A673 (cell line): ENCODE measurements at regions not wholly inside any gene's neighbourhood (a gene's known extent, or its start where the extent isn't known, plus 50 kb on each side); places are given as distances from the start of the nearest gene placed in this dataset.

Source experiments
- CTCF ChIP-seq: fragments of 300-800, 200-600 bp; sonication (generic); conservative IDR thresholded peaks from 2 replicates; pipeline ENCODE4 v1.5.1; 2017; ENCODE audit warnings: low read depth, mild to moderate bottlenecking, antibody characterized with exemption, low read length, moderate library complexity, mixed read lengths
- EZH2 ChIP-seq: fragments of 200-600 bp; sonication (generic); IDR thresholded peaks from 2 replicates; pipeline ENCODE4 v1.6.1; 2017; ENCODE audit warnings: borderline replicate concordance, low read depth, mild to moderate bottlenecking, mixed read lengths, antibody characterized with exemption, low read length; ENCODE audit not compliant: poor library complexity, severe bottlenecking

- TF ChIP-seq EZH2 (no peak), CTCF (no peak)
Observed at GRCh38 chr4:58766763-58767162, 1656.6 kb upstream of the IGFBP7 start.
